Stimulated activated CD8-positive, alpha-beta memory T cell treated with anti-CD3 and anti-CD28 coated beads, Interleukin-15, amount 100 ng/mL, for 4 hours (primary cell): ENCODE measurements at regions not wholly inside any gene's neighbourhood (a gene's known extent, or its start where the extent isn't known, plus 50 kb on each side); places are given as distances from the start of the nearest gene placed in this dataset.
"Not testable (repeated sequence)": the region's sequence is repeated elsewhere in the genome, so short reads cannot be mapped to it uniquely, and the experiment has no call there.

ENCODE experiments used
- DNase-seq, 2 donors: peaks; one replicate each; pipeline ENCODE4 v3.0.0-alpha.2; 2020; ENCODE audit warnings: low read depth in 2 of 2

DNA sequence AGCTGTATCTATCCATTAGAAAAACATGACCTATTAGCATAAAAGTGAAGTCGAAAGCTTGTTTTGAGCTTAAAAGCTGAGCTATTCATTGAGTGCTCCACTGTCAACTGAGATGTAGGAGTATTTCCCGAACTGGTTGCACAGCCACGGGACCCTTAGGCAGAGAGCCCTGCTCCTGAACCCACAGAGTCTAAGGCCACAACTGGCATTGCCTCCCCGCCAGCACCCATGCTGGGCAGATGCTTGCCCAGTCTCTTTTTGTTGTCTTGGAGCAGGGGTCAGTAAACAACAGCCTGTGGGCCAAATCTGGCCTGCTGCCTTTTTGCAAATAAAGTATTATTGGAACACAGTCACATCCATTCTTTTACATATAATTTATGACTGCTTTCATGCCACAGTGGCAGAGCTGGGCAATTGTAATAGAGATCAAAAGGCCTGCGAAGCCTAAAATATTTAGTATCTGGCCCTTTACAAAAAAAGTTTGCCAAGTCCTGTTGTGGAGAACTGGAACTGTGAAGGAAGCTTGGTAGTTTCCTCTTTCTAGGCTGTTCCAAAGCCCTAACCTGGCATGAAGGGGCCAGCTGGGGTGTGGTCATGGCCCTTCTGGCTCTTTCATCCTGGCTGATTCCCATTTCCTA lies 58.4 kb upstream of the WAPL start:
- no peak for DNase-seq

DNA sequence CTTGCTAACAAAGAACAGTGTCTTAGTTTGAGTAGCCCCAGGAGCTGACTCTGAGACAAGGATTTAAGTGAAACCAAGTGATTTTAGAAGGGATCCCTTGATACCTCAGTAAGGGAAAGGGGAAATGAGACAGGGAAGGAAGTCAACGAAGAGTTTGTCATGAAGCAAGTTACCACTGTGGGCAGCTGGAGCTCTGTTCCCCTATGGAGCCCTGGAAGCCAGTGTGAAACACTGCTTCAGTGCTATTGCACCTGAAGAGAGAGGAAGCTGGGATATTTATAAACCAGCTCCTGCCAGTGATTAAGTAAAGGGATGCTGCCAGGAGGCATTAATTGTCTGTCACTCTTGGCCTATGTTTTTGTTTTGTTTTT lies 58.9 kb upstream of the WAPL start:
- no peak for DNase-seq

GRCh38 chr10:86583983-86584382 lies 62.4 kb upstream of the WAPL start:
- DNase-seq: no peak

DNA sequence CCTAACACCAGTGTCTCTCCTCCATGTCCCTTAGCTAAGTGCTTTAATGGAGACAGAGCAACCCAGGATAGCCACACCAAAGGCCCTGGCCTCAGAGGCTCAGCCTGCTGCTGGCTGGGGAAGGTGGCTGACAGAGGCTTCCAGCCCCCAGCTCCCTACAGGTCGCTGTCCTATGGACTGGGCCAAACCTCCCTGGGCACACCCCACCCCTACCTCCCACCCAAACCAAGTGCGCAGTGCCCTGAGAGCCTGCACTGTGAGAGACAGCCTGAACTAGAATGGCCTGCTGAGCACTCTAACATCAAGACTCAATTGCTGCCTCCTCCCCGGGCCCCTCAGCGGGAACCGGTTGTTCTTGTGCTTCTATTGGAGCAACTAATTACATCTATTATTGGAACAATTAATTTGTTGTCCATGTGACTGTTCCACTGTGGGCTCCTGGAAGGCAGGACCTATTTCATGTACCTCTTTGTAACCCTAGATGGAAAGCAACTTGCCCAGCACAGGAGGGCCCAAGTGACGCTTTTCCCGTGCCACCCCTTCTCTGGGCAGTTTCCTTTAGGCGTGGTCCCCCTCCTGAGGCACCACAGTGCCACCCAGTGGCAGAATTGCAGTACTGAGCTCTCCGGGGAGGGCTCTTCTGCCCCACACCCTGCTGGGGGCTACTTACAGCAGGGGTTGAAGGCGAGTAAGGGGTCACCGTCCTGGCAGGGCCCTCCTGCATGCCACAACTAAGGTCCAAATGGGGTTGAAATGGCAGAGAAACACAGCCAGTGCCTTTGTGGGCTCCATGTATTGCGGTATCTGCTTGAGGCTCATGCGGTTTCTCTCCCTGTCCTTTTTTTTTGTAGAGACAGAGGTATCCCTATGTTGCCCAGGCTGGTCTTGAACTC lies 63.7 kb upstream of the WAPL start:
- DNase-seq: peak; percentile 30 to 31

- DNase-seq: no peak
Observed at GRCh38 chr10:86586516-86586915, 64.9 kb upstream of the WAPL start.

GRCh38 chr10:86588781-86589180 lies 65.6 kb upstream of the OPN4 start:
- not testable (repeated sequence) for DNase-seq

DNA sequence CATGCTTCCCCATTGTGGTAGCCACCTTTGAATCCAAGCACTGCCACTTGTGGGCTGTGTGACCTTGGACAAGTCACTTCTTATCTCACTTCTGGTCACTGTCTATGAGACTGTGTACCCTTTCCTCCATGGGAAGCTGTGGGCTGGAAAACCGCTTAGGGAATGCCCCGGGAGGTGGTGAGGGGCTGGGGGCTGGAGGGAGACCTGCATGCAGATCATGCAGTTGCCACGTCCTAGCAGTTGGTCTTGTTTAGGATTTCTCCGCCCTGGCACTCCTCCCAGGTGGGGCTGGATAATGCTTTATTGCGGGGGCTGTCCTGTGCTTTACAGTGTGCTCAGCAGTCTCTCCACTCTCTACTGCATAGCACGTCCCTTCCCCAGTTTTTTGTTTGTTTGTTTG lies 62.9 kb upstream of the OPN4 start:
- no peak for DNase-seq

DNA sequence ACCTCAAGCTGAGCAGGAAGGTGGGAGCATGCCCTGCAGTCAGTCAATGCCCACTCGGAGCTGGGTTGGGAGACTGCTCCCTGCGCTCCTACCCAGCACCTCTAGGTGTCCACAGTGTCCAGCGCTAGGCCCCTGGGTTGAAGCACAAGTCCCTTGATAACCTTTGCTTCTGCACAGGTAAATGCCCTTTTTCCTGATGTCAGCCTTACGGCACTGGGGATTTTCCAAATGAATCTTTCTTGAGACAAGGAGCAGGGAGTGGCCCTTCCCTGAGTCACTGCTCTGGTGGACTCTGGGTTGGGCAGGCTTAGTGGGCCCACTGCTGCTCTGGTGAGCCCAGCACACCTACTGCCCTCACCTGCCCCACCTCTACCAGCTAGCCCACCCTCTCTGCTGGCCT lies 61.9 kb upstream of the OPN4 start:
- no peak for DNase-seq

GRCh38 chr10:86594535-86594934 lies 59.8 kb upstream of the OPN4 start:
- no peak for DNase-seq

DNA sequence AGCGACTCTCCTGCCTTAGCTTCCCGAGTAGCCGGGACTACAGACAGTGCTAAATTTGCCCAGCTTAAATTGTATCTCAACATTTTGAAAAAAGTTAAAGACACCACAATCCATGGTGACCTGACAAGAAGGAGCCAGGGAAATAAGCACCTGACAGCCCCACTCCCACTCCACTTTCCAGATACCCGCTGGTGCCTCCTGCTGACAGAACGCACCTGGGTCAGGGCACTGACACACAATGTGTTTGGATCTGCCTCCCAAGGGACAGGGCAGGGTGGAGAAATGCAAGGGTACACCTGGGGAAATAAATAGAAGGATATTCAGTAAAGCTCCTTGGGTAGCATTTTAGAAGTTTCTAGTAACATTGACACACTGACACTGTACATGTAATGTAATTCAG lies 58.9 kb upstream of the OPN4 start:
- DNase-seq: no peak

DNA sequence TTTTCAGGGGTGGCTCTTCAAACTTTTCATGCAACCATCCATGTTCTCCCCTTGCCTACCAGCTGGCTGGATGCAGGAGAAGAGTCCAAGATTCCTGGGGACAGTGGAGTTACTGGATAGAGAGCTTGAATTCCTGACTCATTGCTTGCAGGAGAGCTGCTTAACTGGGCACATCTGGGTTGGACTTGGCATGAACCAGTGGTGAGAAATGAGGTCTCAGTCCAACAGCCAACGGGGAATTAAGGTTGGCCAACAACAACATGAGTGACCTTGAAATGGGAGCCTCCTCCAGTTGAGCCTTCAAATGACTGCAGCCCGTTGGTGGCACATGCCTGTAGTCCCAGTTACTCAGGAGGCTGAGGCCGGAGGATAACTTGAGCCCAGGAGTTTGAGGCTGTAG lies 58.1 kb upstream of the OPN4 start:
- DNase-seq: no peak

DNA sequence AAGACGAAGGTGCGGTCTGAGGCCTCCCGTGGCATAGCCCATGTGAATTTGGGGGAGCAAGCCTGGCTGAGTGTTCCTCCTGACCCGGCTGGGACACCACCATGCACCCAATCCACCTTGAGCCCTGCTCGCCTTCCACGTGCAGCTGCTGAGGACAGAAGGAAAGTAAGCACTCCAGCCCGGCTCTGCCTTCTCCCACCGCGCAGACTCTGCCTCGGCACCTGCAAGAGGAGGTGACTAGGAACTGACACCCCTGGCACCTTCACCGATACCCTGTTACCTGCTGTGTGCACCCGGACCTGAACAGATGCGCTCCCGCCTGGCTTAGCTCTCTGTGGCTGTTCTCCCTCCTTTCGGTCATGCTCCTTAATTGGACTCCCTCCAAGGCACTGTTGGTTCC lies 57.0 kb upstream of the OPN4 start:
- DNase-seq: no peak

- DNase-seq: no peak
Observed at GRCh38 chr10:86598151-86598550, 56.2 kb upstream of the OPN4 start.

DNA sequence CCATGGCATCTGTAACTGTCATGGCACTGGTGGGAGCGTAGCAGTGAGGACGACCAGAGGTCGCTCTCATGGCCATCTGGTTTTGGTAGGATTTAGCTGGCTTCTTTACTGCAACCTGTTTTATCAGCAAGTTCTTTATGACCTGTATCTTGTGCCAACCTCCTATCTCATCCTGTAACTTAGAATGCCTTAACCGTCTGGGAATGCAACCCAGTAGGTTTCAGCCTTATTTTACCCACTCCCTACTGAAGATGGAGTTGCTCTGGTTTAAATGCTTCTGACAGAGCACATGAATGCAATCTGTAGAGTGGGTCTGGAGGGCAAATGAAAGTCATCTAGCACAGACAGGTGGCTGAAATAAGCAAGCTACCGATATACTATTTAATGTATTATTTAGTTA lies 55.3 kb upstream of the OPN4 start:
- no peak for DNase-seq

GRCh38 chr10:86599729-86600128 lies 54.6 kb upstream of the OPN4 start:
- DNase-seq: no peak

DNA sequence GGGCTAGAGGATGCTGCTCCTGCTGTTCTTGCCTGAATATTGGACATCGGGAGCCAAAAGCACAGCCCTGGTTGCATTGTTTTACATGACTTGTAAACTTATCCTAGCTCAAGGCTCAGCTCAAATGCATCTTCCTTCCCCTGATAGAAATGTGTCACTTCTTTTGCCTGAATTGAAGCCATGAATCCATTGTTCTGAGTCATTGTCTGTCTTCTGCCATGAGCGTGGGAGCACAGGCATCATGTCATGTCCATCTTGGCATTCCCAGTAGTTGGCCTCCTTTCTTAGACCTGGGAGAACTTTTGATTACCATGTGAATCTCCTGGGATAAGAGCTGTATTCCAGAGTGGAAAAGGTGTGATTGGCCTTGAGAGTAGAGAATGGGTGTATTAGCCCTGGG lies 54.1 kb upstream of the OPN4 start:
- DNase-seq: no peak

DNA sequence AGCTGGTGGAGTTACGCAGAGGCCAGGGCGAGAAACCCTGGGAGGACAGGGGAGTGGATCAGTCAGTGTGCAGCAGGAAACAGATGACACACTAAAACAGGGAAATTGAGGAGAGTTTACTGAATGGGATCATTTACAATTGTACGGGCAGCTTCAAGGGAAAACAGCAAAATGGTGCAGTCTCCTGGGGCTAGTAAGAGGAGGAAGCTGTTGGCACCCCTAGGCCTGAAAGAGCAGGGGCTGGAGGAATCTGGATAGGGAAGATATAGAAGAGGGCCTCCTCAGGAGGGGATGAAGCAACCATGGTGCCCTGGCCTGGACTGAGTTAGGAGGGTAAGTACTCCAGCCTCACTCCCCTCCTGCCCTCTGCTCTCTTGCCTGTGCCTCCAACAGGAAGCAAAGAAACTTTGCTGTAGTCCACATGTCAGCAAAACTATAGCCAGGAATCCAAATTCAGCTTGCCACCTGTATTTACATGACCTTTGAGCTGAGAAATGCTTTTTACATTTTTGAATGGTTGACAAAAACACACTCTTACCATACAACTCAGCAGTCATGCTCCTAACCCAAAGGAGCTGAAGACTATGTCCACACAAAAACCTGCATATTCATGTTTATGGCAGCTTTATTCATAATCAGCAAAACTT lies 52.3 kb upstream of the OPN4 start:
- no peak for DNase-seq

DNA sequence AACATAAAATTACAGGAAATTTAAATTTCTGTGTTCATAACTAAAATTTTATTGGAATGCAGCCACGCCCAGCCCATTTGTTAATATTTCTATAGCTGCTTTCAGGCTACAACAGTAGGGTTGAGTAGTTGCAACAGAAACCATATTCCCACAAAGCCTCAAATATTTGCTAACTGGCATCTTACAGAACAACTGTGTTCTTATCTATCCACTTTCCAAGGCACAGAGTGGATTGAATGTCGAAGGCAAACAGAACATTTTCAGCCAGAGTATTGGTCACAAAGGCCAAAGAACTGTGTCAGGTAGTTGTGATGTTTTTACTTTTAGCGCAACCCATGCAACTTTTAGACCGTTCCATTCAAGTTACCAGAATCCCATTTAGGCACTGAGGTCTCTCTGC lies 51.1 kb upstream of the OPN4 start:
- no peak for DNase-seq
